Esophagus squamous epithelium (tissue), 4 donors: ENCODE measurements at regions not wholly inside any gene's neighbourhood (a gene's known extent, or its start where the extent isn't known, plus 50 kb on each side); places are given as distances from the start of the nearest gene placed in this dataset.

ENCODE experiments used
- CTCF ChIP-seq, 6 experiments: fragments of 450-650 bp in 4 of 6; fragments of 200-600 bp in 2 of 6; sonication (generic) in 2 of 6; IDR thresholded peaks; one replicate each; pipeline ENCODE4 v1.5.1; 2016 to 2019; ENCODE audit warnings: antibody characterized with exemption in 6 of 6, mild to moderate bottlenecking in 4 of 6, moderate library complexity in 4 of 6
- POLR2A ChIP-seq, 4 donors: fragments of 450-650 bp; IDR thresholded peaks; one replicate each; pipeline ENCODE4 v1.6.1; 2017; ENCODE audit warnings: antibody characterized with exemption in 4 of 4, mild to moderate bottlenecking in 4 of 4, moderate library complexity in 3 of 4

- TF ChIP-seq CTCF (IDR thresholded peaks at IDR 0.05): no peak
- TF ChIP-seq POLR2A (IDR thresholded peaks at IDR 0.05): no peak
Measured at GRCh38 chr4:144289667-144290428, 149.3 kb upstream of the GYPA start.
